ENCODE measurements at regions not wholly inside any gene's neighbourhood (a gene's known extent, or its start where the extent isn't known, plus 50 kb on each side); places are given as distances from the start of the nearest gene placed in this dataset.

DNA sequence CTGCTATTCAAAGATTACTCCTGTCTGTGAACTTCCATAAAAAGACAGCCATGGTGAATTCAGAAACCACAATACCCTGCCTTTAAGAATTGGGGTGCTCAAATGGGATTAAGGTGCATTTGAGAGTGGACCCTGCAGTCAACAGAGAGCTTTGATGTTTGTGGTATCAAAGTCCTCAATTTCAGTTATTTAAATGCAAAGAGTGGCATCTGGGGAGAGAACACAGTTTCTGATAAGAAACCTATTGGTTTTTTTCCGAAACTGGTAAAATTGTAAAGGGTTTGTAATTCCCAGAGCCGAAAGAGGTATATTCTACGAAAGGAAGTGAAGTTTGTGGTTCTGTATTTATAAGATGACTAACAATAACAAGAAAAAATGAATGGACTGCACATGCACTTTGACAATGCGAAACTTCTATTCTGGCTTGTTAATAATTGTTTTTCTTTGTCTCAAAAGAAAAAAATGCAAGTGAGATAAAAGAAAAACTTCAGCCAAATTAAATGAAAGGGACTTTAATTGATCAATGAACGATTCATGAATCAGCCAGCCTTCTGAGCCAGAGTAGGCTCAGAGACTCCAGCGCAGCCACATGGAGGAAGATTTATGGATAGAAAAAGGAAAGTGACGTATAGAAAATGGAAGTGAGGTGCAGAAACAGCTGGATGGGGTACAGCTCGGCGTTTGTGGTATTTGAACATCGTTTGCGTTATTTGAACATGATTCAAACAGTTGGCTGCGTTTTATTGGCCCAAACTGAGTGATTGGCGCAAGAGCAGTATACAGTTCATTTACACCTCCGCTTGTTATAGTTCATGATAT lies 70.5 kb upstream of the DUSP22 start:
- Histone ChIP-seq H3K4me3 (ENCODE audit: control insufficient read depth in 1 of 2, extremely low read depth in 1 of 2, low read length in 1 of 2) (no peak overlapping the region), H3K4me1 (ENCODE audit: control insufficient read depth in 1 of 2, extremely low read depth in 1 of 2, insufficient read depth in 2 of 2, low read length in 2 of 2) (peaks cover 0 to 37% of the 10 kb centered on the region in 2 experiments), H3K36me3 (ENCODE audit: control insufficient read depth in 2 of 2, extremely low read depth in 1 of 2, insufficient read depth in 1 of 2, low read length in 1 of 2) (no peaks in the 10 kb centered on the region), H3K9me3 (no peaks in the 10 kb centered on the region), H3K27ac (ENCODE audit: low read length) (no peak overlapping the region), H3K27me3 (replicated peaks in 1 of 2; ENCODE audit: control insufficient read depth in 2 of 2, extremely low read depth in 1 of 2, insufficient read depth in 2 of 2, low read length in 1 of 2) (no peaks in the 10 kb centered on the region)
- H3K9me3 Mint-ChIP-seq: peaks cover 0 to 3% (median 0%) of the 10 kb centered on the region in 3 donors
- ChIA-PET POLR2A (no interaction called here), CTCF (no interaction called here)
- peak overlapping the region in 1 of 3 donors; percentile 2 for H3K4me3 Mint-ChIP-seq
- no peak for DNase-seq
- no peaks in the 10 kb centered on the region for H3K27me3 Mint-ChIP-seq
- peak overlapping the region; percentile 55 to 65 for H3K27ac Mint-ChIP-seq
- 48% methylated on average over 9 of the region's 14 CpGs for WGBS (ENCODE audit: insufficient coverage)
- peaks cover 34 to 70% (median 56%) of the 10 kb centered on the region in 3 donors for H3K4me1 Mint-ChIP-seq
- no peak for ATAC-seq (replicated peaks in 1 of 4)
- H3K36me3 Mint-ChIP-seq: no peaks in the 10 kb centered on the region

DNA sequence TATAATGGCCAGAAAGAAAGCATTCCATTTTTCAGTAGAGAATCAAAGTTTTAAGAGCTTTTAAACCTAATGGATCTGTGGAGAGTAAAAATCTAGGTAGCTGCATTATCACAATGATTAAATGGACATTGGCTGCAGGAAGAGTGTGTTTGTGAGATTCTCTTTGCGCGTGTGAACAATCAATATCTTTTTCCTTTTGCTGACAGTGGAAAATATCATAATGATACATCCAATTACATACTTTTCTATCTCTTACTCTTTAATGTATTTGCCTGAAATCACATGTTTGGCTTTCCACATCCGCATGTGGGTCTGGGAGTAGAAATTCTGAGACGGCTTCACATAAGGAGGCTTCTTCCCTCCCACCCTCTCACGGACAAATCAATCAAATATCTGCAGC lies 69.8 kb upstream of the DUSP22 start:
- WGBS (ENCODE audit: insufficient coverage): no CpG with 5 or more reads among the region's 5 CpGs
- ChIA-PET POLR2A (interaction anchor here in 1 of 2 donors (0.6 to 0.7 kb wide), 2 partner anchors 63 to 186 kb away, joined by 3 to 5 read pairs; no protein-coding TSS in a partner anchor), CTCF (no interaction called here)
- no peak for DNase-seq
- Mint-ChIP-seq H3K27ac (peak overlapping the region in 1 of 2 donors; percentile 33), H3K27me3 (no peaks in the 10 kb centered on the region), H3K4me1 (peaks cover 28 to 66% (median 49%) of the 10 kb centered on the region in 3 donors), H3K4me3 (no peak overlapping the region), H3K9me3 (peaks cover 0 to under 1% (median 0%) of the 10 kb centered on the region in 3 donors), H3K36me3 (no peaks in the 10 kb centered on the region)
- peaks cover 0 to 32% of the 10 kb centered on the region in 2 experiments for H3K4me1 ChIP-seq (ENCODE audit: control insufficient read depth in 1 of 2, extremely low read depth in 1 of 2, insufficient read depth in 2 of 2, low read length in 2 of 2)
- H3K36me3 ChIP-seq (ENCODE audit: control insufficient read depth in 2 of 2, extremely low read depth in 1 of 2, insufficient read depth in 1 of 2, low read length in 1 of 2): no peaks in the 10 kb centered on the region
- H3K4me3 ChIP-seq (ENCODE audit: control insufficient read depth in 1 of 2, extremely low read depth in 1 of 2, low read length in 1 of 2): no peak overlapping the region
- H3K9me3 ChIP-seq: no peaks in the 10 kb centered on the region
- H3K27me3 ChIP-seq (replicated peaks in 1 of 2; ENCODE audit: control insufficient read depth in 2 of 2, extremely low read depth in 1 of 2, insufficient read depth in 2 of 2, low read length in 1 of 2): no peaks in the 10 kb centered on the region
- H3K27ac ChIP-seq (ENCODE audit: low read length): no peak overlapping the region
- no peak for ATAC-seq (replicated peaks in 1 of 4)

DNA sequence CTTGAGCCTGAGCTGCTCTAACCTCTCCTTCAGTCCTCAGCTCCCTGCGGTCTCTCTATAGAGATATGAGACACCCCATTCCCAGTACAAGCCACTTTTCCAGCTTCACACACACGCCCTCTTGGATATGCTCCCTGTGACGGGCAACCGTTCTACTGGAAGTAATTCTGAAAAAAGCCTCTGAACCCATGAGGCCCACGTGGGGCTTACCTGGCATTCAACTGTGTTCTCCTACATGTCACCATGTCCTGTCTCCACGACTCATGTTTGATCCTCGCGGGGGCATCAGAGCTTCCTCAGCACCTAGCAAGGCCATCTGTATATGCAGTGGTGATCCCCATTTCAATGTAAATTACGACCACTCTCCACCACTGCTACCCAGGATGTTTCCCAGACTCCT lies 69.2 kb upstream of the DUSP22 start:
- Histone ChIP-seq H3K27ac (ENCODE audit: low read length) (no peak overlapping the region), H3K4me3 (ENCODE audit: control insufficient read depth in 1 of 2, extremely low read depth in 1 of 2, low read length in 1 of 2) (no peak overlapping the region), H3K9me3 (no peaks in the 10 kb centered on the region), H3K36me3 (ENCODE audit: control insufficient read depth in 2 of 2, extremely low read depth in 1 of 2, insufficient read depth in 1 of 2, low read length in 1 of 2) (no peaks in the 10 kb centered on the region), H3K27me3 (replicated peaks in 1 of 2; ENCODE audit: control insufficient read depth in 2 of 2, extremely low read depth in 1 of 2, insufficient read depth in 2 of 2, low read length in 1 of 2) (no peaks in the 10 kb centered on the region), H3K4me1 (ENCODE audit: control insufficient read depth in 1 of 2, extremely low read depth in 1 of 2, insufficient read depth in 2 of 2, low read length in 2 of 2) (peaks cover 0 to 32% of the 10 kb centered on the region in 2 experiments)
- Mint-ChIP-seq H3K36me3 (no peaks in the 10 kb centered on the region), H3K4me3 (no peak overlapping the region), H3K27me3 (peaks cover 0 to 2% of the 10 kb centered on the region in 2 donors), H3K9me3 (no peaks in the 10 kb centered on the region), H3K4me1 (peaks cover 27 to 64% (median 49%) of the 10 kb centered on the region in 3 donors), H3K27ac (no peak overlapping the region)
- ChIA-PET POLR2A (interaction anchor here in 1 of 2 donors (0.7 kb wide), 1 partner anchor 62 kb away, joined by 5 read pairs; no protein-coding TSS in a partner anchor), CTCF (no interaction called here)
- no peak for ATAC-seq (replicated peaks in 1 of 4)
- 94% methylated on average over 5 of the region's 9 CpGs for WGBS (ENCODE audit: insufficient coverage)
- DNase-seq: no peak

DNA sequence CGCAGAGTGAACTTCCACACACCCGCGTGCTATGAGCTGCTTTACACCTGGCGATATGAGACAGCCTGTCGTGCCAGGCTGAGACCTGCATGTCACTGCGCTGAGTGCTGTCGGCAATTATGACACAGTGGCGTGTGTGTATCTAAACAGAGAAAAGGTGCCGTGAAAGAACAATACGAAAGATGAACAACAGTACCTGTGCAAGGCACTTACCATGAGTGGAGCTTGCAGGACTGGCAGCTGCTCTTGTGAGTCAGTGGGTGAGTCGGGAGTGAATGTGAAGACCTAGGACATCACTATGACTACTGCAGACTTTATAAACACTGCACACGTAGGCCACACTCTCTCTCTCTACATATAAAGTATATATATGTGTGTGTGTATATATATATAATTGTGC lies 68.5 kb upstream of the DUSP22 start:
- CTCF ChIA-PET: no interaction called here

DNA sequence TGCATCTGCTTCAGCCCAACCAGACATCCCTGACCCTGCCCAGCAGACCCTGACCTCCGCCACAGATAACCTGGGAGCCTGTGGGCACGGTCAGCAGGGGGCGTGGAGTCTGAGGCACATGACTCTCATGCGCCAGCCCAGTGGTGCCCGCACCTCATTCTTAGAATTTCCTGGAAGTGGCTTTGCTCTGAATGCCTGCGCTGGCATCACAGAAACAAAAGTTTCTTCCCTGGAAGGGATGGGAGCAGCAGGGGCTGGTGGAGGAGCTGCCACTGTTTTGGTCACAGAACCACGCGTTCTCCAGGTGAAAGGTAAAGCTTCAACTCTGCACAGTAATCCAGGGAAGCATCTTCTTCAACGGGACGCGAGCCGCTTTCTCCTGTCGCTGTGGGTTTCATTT lies 67.9 kb upstream of the DUSP22 start:
- 96% methylated on average over 13 of the region's 13 CpGs for WGBS (ENCODE audit: insufficient coverage)
- Mint-ChIP-seq H3K4me3 (peak overlapping the region in 1 of 3 donors; percentile 74), H3K27me3 (peaks cover 0 to 4% of the 10 kb centered on the region in 2 donors), H3K27ac (peak overlapping the region; percentile 96 to 98), H3K36me3 (no peaks in the 10 kb centered on the region), H3K4me1 (peaks cover 27 to 61% (median 49%) of the 10 kb centered on the region in 3 donors), H3K9me3 (no peaks in the 10 kb centered on the region)
- H3K4me3 ChIP-seq (ENCODE audit: control insufficient read depth in 1 of 2, extremely low read depth in 1 of 2, low read length in 1 of 2): no peak overlapping the region
- ChIA-PET POLR2A (no interaction called here), CTCF (no interaction called here)
- ATAC-seq (replicated peaks in 1 of 4): no peak
- H3K9me3 ChIP-seq: no peaks in the 10 kb centered on the region
- H3K27ac ChIP-seq (ENCODE audit: low read length): no peak overlapping the region
- H3K27me3 ChIP-seq (replicated peaks in 1 of 2; ENCODE audit: control insufficient read depth in 2 of 2, extremely low read depth in 1 of 2, insufficient read depth in 2 of 2, low read length in 1 of 2): peaks cover 0 to 5% of the 10 kb centered on the region in 2 experiments
- H3K4me1 ChIP-seq (ENCODE audit: control insufficient read depth in 1 of 2, extremely low read depth in 1 of 2, insufficient read depth in 2 of 2, low read length in 2 of 2): peaks cover 0 to 36% of the 10 kb centered on the region in 2 experiments
- DNase-seq: no peak
- H3K36me3 ChIP-seq (ENCODE audit: control insufficient read depth in 2 of 2, extremely low read depth in 1 of 2, insufficient read depth in 1 of 2, low read length in 1 of 2): no peaks in the 10 kb centered on the region

More for the DNA sequence above, 68.5 kb upstream of the DUSP22 start:
- Histone ChIP-seq H3K36me3 (ENCODE audit: control insufficient read depth in 2 of 2, extremely low read depth in 1 of 2, insufficient read depth in 1 of 2, low read length in 1 of 2) (no peaks in the 10 kb centered on the region), H3K4me3 (ENCODE audit: control insufficient read depth in 1 of 2, extremely low read depth in 1 of 2, low read length in 1 of 2) (no peak overlapping the region), H3K27ac (ENCODE audit: low read length) (no peak overlapping the region), H3K9me3 (no peaks in the 10 kb centered on the region), H3K27me3 (replicated peaks in 1 of 2; ENCODE audit: control insufficient read depth in 2 of 2, extremely low read depth in 1 of 2, insufficient read depth in 2 of 2, low read length in 1 of 2) (no peaks in the 10 kb centered on the region), H3K4me1 (ENCODE audit: control insufficient read depth in 1 of 2, extremely low read depth in 1 of 2, insufficient read depth in 2 of 2, low read length in 2 of 2) (peaks cover 0 to 32% of the 10 kb centered on the region in 2 experiments)
- Mint-ChIP-seq H3K4me1 (peaks cover 27 to 63% (median 49%) of the 10 kb centered on the region in 3 donors), H3K27me3 (peaks cover 0 to 2% of the 10 kb centered on the region in 2 donors), H3K27ac (peak overlapping the region in 1 of 2 donors; percentile 56), H3K4me3 (no peak overlapping the region), H3K9me3 (no peaks in the 10 kb centered on the region), H3K36me3 (no peaks in the 10 kb centered on the region)
- ATAC-seq (replicated peaks in 1 of 4) (no peak), DNase-seq (no peak)
- POLR2A ChIA-PET: no interaction called here
- 98% methylated on average over 8 of the region's 12 CpGs for WGBS (ENCODE audit: insufficient coverage)

DNA sequence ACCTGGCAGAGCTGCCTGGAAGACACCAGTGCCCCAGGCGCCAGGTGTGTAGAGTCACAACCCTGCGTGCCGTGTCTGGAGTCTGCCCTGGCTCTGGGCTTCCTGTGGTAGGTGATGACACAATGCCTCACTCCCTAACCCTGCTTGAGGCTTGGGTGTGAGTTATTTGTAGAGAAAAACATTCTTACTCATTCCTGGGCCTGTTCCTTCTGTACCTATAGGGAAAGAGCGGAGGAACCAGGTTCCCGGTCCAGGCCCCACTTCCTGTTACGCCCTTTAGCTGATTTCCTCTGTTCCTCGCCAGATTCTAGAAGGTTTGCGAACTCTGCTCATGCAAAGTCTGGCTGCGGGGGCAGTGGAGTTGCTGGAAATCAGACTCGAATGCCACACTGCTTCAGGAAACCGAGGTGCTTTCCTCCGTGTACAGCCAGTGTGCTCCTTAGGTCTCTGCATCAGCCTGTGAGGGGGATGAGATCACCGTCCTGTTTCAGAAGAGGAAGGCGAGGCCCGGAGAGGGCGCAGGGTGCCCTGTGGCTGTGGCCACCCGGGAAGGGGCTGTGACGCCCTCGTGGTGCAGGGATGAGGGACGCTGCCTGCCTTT lies 67.1 kb upstream of the DUSP22 start:
- Mint-ChIP-seq H3K27me3 (peaks cover 0 to 4% of the 10 kb centered on the region in 2 donors), H3K4me3 (peak overlapping the region; percentile 63 to 74 (median 73)), H3K27ac (peak overlapping the region; percentile 96 to 98), H3K9me3 (no peaks in the 10 kb centered on the region), H3K36me3 (no peaks in the 10 kb centered on the region), H3K4me1 (peaks cover 27 to 64% (median 49%) of the 10 kb centered on the region in 3 donors)
- CTCF ChIA-PET: no interaction called here
- Histone ChIP-seq H3K4me1 (ENCODE audit: control insufficient read depth in 1 of 2, extremely low read depth in 1 of 2, insufficient read depth in 2 of 2, low read length in 2 of 2) (peaks cover 0 to 36% of the 10 kb centered on the region in 2 experiments), H3K4me3 (ENCODE audit: control insufficient read depth in 1 of 2, extremely low read depth in 1 of 2, low read length in 1 of 2) (peak overlapping the region in 1 of 2 donors; percentile 11), H3K27ac (ENCODE audit: low read length) (peak overlapping the region; percentile 52), H3K27me3 (replicated peaks in 1 of 2; ENCODE audit: control insufficient read depth in 2 of 2, extremely low read depth in 1 of 2, insufficient read depth in 2 of 2, low read length in 1 of 2) (peaks cover 0 to 5% of the 10 kb centered on the region in 2 experiments), H3K9me3 (no peaks in the 10 kb centered on the region), H3K36me3 (ENCODE audit: control insufficient read depth in 2 of 2, extremely low read depth in 1 of 2, insufficient read depth in 1 of 2, low read length in 1 of 2) (no peaks in the 10 kb centered on the region)
- ATAC-seq (replicated peaks in 1 of 4): peak; percentile 81 to 89 (median 86)
- peak in 28 of 35 experiments; percentile 5 to 67 (median 22) for DNase-seq
- POLR2A ChIA-PET: no interaction called here
- WGBS (ENCODE audit: insufficient coverage): 10% methylated on average over 16 of the region's 20 CpGs

Measured in T-cell (primary cell).